ENCODE measurements at regions not wholly inside any gene's neighbourhood (a gene's known extent, or its start where the extent isn't known, plus 50 kb on each side); places are given as distances from the start of the nearest gene placed in this dataset.

- 69 to 74% methylated on average over 4 of the region's 4 CpGs for WGBS, 2 donors
- H3K4me1 ChIP-seq, result no peaks in the 10 kb centered on the region
- intact Hi-C loops (cut with DNase I; ENCODE audit: low total_unique reads), result no loop called here
Observed at GRCh38 chr13:31069808-31070534, 91.7 kb downstream of the HSPH1 start.

GRCh38 chr13:31068119-31068423 is 93.6 kb downstream of the HSPH1 start:
- TF ChIP-seq POLR2A (IDR thresholded peaks at IDR 0.05), result no peak
- TF ChIP-seq CTCF (IDR thresholded peaks at IDR 0.05), result no peak
- Histone ChIP-seq H3K27ac (no peak overlapping the region), H3K4me1 (no peaks in the 10 kb centered on the region), H3K9me3 (no peaks in the 10 kb centered on the region), H3K27me3 (no peaks in the 10 kb centered on the region), H3K4me3 (no peak overlapping the region), H3K36me3 (ENCODE audit: low read depth, missing control alignments) (no peaks in the 10 kb centered on the region)
- intact Hi-C loops (cut with DNase I; ENCODE audit: low total_unique reads), result no loop called here
- 91 to 95% methylated on average over 4 of the region's 4 CpGs for WGBS, 2 donors
- DNase-seq, result no peak

More at GRCh38 chr13:31069808-31070534, 91.7 kb downstream of the HSPH1 start:
- Histone ChIP-seq H3K27ac (no peak overlapping the region), H3K27me3 (no peaks in the 10 kb centered on the region), H3K4me3 (no peak overlapping the region), H3K9me3 (no peaks in the 10 kb centered on the region), H3K36me3 (ENCODE audit: low read depth, missing control alignments) (no peaks in the 10 kb centered on the region)
- DNase-seq, result no peak
- TF ChIP-seq CTCF (IDR thresholded peaks at IDR 0.05) (no peak), POLR2A (IDR thresholded peaks at IDR 0.05) (no peak)

- Histone ChIP-seq H3K36me3 (ENCODE audit: low read depth, missing control alignments) (no peaks in the 10 kb centered on the region), H3K9me3 (no peaks in the 10 kb centered on the region), H3K27ac (no peak overlapping the region), H3K4me3 (no peak overlapping the region), H3K27me3 (no peaks in the 10 kb centered on the region), H3K4me1 (no peaks in the 10 kb centered on the region)
- intact Hi-C loops (cut with DNase I; ENCODE audit: low total_unique reads), result no loop called here
- no peak for DNase-seq
- no peak for TF ChIP-seq CTCF (IDR thresholded peaks at IDR 0.05)
- TF ChIP-seq POLR2A (IDR thresholded peaks at IDR 0.05), result no peak
- 86% methylated on average over 8 of the region's 8 CpGs for WGBS, 2 donors
Observed at GRCh38 chr13:31067416-31068118, 94.1 kb downstream of the HSPH1 start.

- H3K27me3 ChIP-seq, result no peaks in the 10 kb centered on the region
- H3K4me1 ChIP-seq, result no peaks in the 10 kb centered on the region
- DNase-seq, result no peak
- no peaks in the 10 kb centered on the region for H3K9me3 ChIP-seq
- 77 to 90% methylated on average over 4 of the region's 4 CpGs for WGBS, 2 donors
- H3K36me3 ChIP-seq (ENCODE audit: low read depth, missing control alignments), result no peaks in the 10 kb centered on the region
- TF ChIP-seq POLR2A (IDR thresholded peaks at IDR 0.05) (no peak), CTCF (IDR thresholded peaks at IDR 0.05) (no peak)
- intact Hi-C loops (cut with DNase I; ENCODE audit: low total_unique reads), result no loop called here
- H3K4me3 ChIP-seq, result no peak overlapping the region
- no peak overlapping the region for H3K27ac ChIP-seq
Observed at GRCh38 chr13:31064636-31065035, 97.1 kb downstream of the HSPH1 start.

- no peak overlapping the region for H3K27ac ChIP-seq
- DNase-seq, result no peak
- 87 to 92% methylated on average over 1 of the region's 1 CpG for WGBS, 2 donors
- no peaks in the 10 kb centered on the region for H3K27me3 ChIP-seq
- H3K4me1 ChIP-seq, result no peaks in the 10 kb centered on the region
- TF ChIP-seq CTCF (IDR thresholded peaks at IDR 0.05) (no peak), POLR2A (IDR thresholded peaks at IDR 0.05) (no peak)
- no peak overlapping the region for H3K4me3 ChIP-seq
- intact Hi-C loops (cut with DNase I; ENCODE audit: low total_unique reads), result no loop called here
- no peaks in the 10 kb centered on the region for H3K36me3 ChIP-seq (ENCODE audit: low read depth, missing control alignments)
- H3K9me3 ChIP-seq, result no peaks in the 10 kb centered on the region
Observed at GRCh38 chr13:31063772-31064171, 97.9 kb downstream of the HSPH1 start.

All from testis (tissue), 2 donors.